WERI-Rb-1 (cell line): ENCODE measurements at regions not wholly inside any gene's neighbourhood (a gene's known extent, or its start where the extent isn't known, plus 50 kb on each side); places are given as distances from the start of the nearest gene placed in this dataset.
A peak's percentile ranks its signal among the peaks of the same experiment; 100 is the strongest.

Experiments used
- DNase-seq: peaks from one replicate; pipeline ENCODE4 v3.0.0-alpha.2; 2020
- H3K27ac ChIP-seq: fragments of 250-450 bp; sonication (Bioruptor Pico); 2 replicates; pipeline ENCODE4 v1.5.1; 2020; ENCODE audit warnings: mild to moderate bottlenecking, moderate library complexity
- H3K27me3 ChIP-seq: fragments of 250-450 bp; sonication (Bioruptor Pico); 2 replicates; pipeline ENCODE4 v1.5.1; 2021; ENCODE audit warnings: mild to moderate bottlenecking, low read depth, moderate library complexity; ENCODE audit not compliant: insufficient read depth, severe bottlenecking
- H3K36me3 ChIP-seq: fragments of 250-450 bp; sonication (Bioruptor Pico); 2 replicates; pipeline ENCODE4 v1.5.1; 2020; ENCODE audit warnings: mild to moderate bottlenecking, moderate library complexity
- H3K4me3 ChIP-seq: 2 replicates; pipeline ENCODE4 v1.5.1; 2011; ENCODE audit warnings: low read depth, mild to moderate bottlenecking, control low read depth, low read length
- H3K9me3 ChIP-seq: fragments of 250-450 bp; sonication (Bioruptor Pico); 2 replicates; pipeline ENCODE4 v1.5.1; 2021; ENCODE audit warnings: mild to moderate bottlenecking, moderate library complexity; ENCODE audit not compliant: severe bottlenecking
- TF ChIP-seq, protein P1 (sequence below): IDR thresholded peaks from 2 replicates; pipeline ENCODE4 v1.5.1; 2011; ENCODE audit warnings: low read depth, mild to moderate bottlenecking, control low read depth, inconsistent platforms, low read length

DNA sequence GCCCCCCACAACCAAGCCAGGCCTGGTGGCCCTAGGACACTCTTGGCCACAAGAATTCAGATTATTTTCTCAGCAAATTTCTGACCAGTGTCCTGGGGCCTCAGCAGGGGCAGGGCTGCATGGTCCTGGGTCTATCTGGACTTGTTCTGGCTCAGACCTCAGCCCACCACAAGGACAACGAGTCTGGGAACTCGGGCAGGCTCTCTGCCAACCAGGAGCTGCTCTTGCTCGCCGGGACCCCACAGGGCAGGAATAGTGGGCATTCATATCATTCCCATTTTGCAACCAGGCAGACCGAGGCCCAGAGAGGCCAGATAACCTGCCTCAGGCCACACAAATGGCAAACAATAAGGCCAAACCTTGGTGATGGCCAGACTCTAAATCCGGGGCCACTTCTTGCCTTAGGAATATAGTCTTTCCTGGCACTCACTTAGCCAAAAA lies 75.4 kb upstream of the WNT7B start:
- Histone ChIP-seq H3K4me3 (no peak overlapping the region), H3K36me3 (no peaks in the 10 kb centered on the region), H3K9me3 (no peaks in the 10 kb centered on the region), H3K27ac (no peak overlapping the region), H3K27me3 (no peaks in the 10 kb centered on the region)
- DNase-seq = no peak
- TF ChIP-seq, protein P1, sequence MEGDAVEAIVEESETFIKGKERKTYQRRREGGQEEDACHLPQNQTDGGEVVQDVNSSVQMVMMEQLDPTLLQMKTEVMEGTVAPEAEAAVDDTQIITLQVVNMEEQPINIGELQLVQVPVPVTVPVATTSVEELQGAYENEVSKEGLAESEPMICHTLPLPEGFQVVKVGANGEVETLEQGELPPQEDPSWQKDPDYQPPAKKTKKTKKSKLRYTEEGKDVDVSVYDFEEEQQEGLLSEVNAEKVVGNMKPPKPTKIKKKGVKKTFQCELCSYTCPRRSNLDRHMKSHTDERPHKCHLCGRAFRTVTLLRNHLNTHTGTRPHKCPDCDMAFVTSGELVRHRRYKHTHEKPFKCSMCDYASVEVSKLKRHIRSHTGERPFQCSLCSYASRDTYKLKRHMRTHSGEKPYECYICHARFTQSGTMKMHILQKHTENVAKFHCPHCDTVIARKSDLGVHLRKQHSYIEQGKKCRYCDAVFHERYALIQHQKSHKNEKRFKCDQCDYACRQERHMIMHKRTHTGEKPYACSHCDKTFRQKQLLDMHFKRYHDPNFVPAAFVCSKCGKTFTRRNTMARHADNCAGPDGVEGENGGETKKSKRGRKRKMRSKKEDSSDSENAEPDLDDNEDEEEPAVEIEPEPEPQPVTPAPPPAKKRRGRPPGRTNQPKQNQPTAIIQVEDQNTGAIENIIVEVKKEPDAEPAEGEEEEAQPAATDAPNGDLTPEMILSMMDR = no peak

DNA sequence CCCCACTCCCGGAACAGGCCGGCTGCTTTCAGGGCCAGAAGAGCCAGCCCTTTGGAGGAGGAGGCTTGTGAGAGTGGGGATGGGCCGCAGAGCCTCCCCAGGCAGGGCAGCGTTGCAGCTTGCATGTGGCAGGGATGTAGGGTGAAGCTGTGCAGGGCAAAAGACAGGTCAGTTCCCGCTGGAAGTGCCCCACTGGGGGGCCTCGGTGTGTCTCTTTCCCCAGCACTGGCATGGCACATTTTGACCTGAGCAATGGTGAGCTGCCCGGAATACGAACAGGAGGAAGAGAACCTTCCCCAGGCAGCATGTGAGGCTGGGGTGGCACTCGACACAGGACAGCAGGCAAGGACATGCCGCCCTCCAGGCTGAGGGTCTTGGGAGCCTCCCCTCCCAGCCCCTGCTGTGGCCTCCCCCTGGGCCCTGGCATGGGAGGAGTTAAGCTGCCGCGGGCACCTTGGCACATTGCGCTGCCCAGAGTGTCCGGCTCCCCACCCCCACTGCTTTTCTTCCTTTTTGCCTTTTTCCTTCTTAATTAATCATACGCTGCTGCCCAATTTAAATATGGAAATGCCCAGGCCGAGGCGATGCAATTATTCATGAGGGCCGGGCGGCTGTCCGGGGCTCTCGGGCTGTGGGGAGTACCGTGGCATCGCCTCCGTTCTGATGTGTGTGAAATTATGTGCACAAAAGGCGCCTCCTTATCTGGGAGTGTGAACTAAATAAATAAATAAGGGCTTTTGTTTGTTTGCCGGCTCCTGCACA lies 76.0 kb upstream of the WNT7B start:
- Histone ChIP-seq H3K36me3 (no peaks in the 10 kb centered on the region), H3K27ac (no peak overlapping the region), H3K9me3 (no peaks in the 10 kb centered on the region), H3K4me3 (no peak overlapping the region), H3K27me3 (no peaks in the 10 kb centered on the region)
- DNase-seq = no peak
- TF ChIP-seq, protein P1 = peak; percentile 38; the same call in 1 of the 2 replicates

DNA sequence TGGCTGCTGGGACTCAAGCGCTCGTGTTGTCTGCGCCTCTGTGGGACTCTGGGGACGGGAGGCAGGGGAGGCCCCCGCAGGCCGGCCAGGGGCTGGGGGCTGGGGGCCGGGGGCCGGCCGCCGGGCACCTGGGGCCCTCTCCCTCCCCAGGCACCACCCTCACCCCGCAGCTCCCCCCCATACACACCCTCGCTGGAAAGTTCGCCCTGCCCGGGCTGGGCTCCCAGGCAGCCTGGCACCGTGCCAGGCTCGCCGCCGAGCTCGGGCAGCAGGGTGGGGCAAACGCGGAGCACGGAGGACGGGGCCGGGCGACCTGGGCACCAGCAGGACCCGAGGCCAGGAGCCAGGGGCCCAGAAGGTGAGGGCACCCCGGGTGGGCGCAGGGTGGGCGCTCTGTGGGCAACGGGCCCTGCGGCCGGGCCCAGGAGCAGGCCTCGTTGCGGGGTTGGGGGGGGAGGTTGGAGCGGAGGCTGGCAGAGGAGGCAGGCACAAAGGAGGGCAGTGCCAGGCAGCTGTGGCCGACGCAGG lies 76.7 kb upstream of the WNT7B start:
- no peak for DNase-seq

DNA sequence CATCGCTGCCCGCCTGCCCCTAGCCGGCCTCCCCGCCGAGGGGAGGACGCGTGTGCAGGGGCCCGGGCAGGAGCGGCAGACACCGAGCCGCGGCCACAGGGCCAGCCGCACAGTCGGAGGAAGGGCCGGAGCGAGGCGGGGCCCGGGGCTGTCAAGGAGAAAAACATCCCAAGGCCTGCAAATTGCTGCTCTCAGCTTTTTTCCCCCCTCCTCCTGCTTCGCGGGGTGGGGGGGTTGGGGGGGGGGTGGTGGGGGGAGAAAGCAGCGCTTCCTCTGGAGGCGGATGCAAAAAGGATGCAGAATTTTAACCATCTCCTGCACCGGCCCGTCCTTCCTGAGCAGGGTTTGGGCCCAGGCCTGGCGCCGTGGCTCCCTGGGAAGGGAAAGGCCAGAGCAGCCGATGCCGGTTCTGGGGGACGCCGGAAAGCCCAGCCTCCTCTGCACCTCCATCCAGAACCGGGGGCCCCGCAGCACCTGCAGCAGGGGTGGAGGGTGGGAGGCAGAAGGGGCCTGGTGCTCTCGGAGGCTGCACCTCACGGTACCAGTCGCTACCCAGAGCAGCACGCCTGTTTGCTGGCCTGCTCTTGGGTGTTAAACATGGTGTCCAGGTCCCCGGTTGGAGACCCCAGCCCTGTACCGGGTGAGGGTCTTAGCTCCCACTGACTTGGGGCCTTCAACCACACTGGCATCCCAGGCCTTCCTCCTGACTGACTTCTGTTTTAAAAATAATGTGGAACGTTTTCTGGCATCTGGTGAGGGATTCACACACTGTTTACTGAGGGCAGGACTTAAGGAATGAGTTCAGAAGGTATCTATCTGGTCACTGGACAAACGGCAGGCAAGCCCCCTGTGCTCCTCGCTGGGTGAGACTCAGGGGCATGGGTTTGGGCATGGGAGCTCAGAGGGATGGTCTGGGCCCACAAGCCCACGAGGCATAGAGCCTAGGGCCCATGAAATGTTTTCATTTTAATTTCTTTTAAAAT lies 77.4 kb upstream of the WNT7B start:
- Histone ChIP-seq H3K27ac (no peak overlapping the region), H3K36me3 (no peaks in the 10 kb centered on the region), H3K27me3 (no peaks in the 10 kb centered on the region), H3K9me3 (no peaks in the 10 kb centered on the region), H3K4me3 (no peak overlapping the region)
- no peak for DNase-seq
- TF ChIP-seq, protein P1 = no peak

More for the DNA sequence above, 76.7 kb upstream of the WNT7B start:
- TF ChIP-seq, protein P1 = no peak
- H3K9me3 ChIP-seq = no peaks in the 10 kb centered on the region
- no peak overlapping the region for H3K4me3 ChIP-seq
- no peak overlapping the region for H3K27ac ChIP-seq
- H3K36me3 ChIP-seq = no peaks in the 10 kb centered on the region
- H3K27me3 ChIP-seq = no peaks in the 10 kb centered on the region

DNA sequence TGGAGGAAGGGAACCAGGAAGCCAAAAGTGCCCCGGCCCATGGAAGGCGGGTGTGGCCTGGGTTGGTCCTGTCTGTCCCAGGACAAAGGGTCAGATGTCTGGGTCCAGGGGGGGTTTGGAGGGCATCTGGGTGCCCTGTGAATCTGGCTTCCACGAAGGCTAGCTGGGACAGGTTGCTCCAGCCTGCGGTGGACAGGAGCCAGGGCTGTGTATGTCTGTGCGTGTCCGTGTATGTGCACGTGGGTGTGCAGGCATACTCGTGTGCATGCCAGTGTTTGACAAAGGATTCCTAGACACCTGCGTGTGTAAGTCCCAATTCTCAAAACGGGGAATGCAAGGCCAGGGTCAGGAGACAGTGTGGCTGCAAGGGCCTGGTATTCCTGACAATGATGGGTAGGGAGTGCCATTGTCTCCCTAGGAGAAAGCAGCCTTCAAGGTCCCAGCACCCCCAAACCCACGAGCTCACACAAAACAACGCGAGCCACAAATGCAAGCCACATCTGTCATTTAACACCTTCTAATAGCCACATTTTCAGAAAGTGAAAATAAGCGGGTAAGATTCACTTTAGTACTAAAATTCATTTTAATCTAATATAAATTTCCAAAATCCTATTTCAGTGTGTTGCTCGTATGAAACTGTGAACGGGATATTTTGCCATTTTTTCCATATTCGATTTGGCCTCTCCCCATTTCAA lies 78.4 kb upstream of the WNT7B start:
- no peaks in the 10 kb centered on the region for H3K27me3 ChIP-seq
- no peak overlapping the region for H3K27ac ChIP-seq
- H3K36me3 ChIP-seq = no peaks in the 10 kb centered on the region
- no peak for DNase-seq
- no peaks in the 10 kb centered on the region for H3K9me3 ChIP-seq
- TF ChIP-seq, protein P1 = no peak
- no peak overlapping the region for H3K4me3 ChIP-seq
